Suppressor macrophage treated with lipopolysaccharide for 4 hours (primary cell): ENCODE measurements at regions not wholly inside any gene's neighbourhood (a gene's known extent, or its start where the extent isn't known, plus 50 kb on each side); places are given as distances from the start of the nearest gene placed in this dataset.
"Not testable (repeated sequence)": the region's sequence is repeated elsewhere in the genome, so short reads cannot be mapped to it uniquely, and the experiment has no call there.

ENCODE experiments used
- DNase-seq: peaks from one replicate; pipeline ENCODE4 v3.0.0-alpha.2; 2020

GRCh38 chr4:95898226-95898625, 58.3 kb downstream of the PDHA2 start:
- no peak for DNase-seq

- DNase-seq: no peak
Observed at GRCh38 chr4:95909211-95909610, 69.3 kb downstream of the PDHA2 start.

- DNase-seq: no peak
Observed at GRCh38 chr4:95910749-95911148, 70.9 kb downstream of the PDHA2 start.

- no peak for DNase-seq
Observed at GRCh38 chr4:95921470-95921869, 81.6 kb downstream of the PDHA2 start.

- no peak for DNase-seq
Observed at GRCh38 chr4:95929448-95930064, 89.7 kb downstream of the PDHA2 start.

GRCh38 chr4:95939141-95939540, 99.2 kb downstream of the PDHA2 start:
- DNase-seq: no peak

GRCh38 chr4:95949136-95949765, 109.4 kb downstream of the PDHA2 start:
- no peak for DNase-seq

- no peak for DNase-seq
Observed at GRCh38 chr4:95949808-95950207, 109.9 kb downstream of the PDHA2 start.

- DNase-seq: not testable (repeated sequence)
Observed at GRCh38 chr4:95952538-95952937, 112.6 kb downstream of the PDHA2 start.

GRCh38 chr4:95956094-95956493, 116.2 kb downstream of the PDHA2 start:
- no peak for DNase-seq

GRCh38 chr4:95957054-95957453, 117.2 kb downstream of the PDHA2 start:
- DNase-seq: no peak

GRCh38 chr4:95957759-95958158, 117.9 kb downstream of the PDHA2 start:
- DNase-seq: no peak

- no peak for DNase-seq
Observed at GRCh38 chr4:95959182-95959581, 119.3 kb downstream of the PDHA2 start.

GRCh38 chr4:95959633-95960032, 119.7 kb downstream of the PDHA2 start:
- no peak for DNase-seq

GRCh38 chr4:95963456-95963855, 123.6 kb downstream of the PDHA2 start:
- DNase-seq: no peak

- no peak for DNase-seq
Observed at GRCh38 chr4:95979961-95980876, 140.3 kb downstream of the PDHA2 start.

- no peak for DNase-seq
Observed at GRCh38 chr4:95980877-95981360, 141.0 kb downstream of the PDHA2 start.

GRCh38 chr4:95981591-95981990, 141.7 kb downstream of the PDHA2 start:
- DNase-seq: no peak

GRCh38 chr4:95982516-95982915, 142.6 kb downstream of the PDHA2 start:
- DNase-seq: no peak

- no peak for DNase-seq
Observed at GRCh38 chr4:95984081-95984480, 144.2 kb downstream of the PDHA2 start.

- DNase-seq: no peak
Observed at GRCh38 chr4:95985051-95985450, 145.2 kb downstream of the PDHA2 start.

- no peak for DNase-seq
Observed at GRCh38 chr4:95985791-95986550, 146.1 kb downstream of the PDHA2 start.

- no peak for DNase-seq
Observed at GRCh38 chr4:95987851-95988250, 148.0 kb downstream of the PDHA2 start.
